ENCODE measurements at regions not wholly inside any gene's neighbourhood (a gene's known extent, or its start where the extent isn't known, plus 50 kb on each side); places are given as distances from the start of the nearest gene placed in this dataset.

DNA sequence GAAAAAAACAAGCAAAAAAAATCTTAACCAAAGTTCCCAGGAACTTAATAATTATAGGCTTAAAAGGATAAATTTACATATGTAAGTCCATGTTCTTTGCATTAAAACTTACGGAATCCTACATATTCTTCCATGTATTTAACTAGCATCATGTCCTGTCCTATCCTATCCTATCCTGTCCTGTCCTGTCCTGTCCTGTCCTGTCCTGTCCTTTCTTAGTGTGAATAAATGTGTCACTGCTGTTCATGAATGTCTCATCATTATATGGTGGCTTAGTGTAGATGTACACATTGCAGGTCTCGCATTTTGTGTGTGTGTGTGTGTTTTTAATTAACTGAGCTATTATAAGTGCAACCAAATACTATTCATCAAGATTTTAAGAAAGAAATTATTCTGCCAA is 90.0 kb downstream of the TMEM167A start (continued):
- TF ChIP-seq, protein P1, sequence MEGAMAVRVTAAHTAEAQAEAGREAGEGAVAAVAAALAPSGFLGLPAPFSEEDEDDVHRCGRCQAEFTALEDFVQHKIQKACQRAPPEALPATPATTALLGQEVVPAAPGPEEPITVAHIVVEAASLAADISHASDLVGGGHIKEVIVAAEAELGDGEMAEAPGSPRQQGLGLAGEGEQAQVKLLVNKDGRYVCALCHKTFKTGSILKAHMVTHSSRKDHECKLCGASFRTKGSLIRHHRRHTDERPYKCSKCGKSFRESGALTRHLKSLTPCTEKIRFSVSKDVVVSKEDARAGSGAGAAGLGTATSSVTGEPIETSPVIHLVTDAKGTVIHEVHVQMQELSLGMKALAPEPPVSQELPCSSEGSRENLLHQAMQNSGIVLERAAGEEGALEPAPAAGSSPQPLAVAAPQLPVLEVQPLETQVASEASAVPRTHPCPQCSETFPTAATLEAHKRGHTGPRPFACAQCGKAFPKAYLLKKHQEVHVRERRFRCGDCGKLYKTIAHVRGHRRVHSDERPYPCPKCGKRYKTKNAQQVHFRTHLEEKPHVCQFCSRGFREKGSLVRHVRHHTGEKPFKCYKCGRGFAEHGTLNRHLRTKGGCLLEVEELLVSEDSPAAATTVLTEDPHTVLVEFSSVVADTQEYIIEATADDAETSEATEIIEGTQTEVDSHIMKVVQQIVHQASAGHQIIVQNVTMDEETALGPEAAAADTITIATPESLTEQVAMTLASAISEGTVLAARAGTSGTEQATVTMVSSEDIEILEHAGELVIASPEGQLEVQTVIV (IDR thresholded peaks at IDR 0.05; ENCODE audit: borderline replicate concordance, partially characterized antibody) = no peak
- TF ChIP-seq POU2F2 (IDR thresholded peaks at IDR 0.05; ENCODE audit: borderline replicate concordance, low read depth, low read length) (no peak), SREBF2 (IDR thresholded peaks at IDR 0.05; ENCODE audit: low read length) (no peak), POLR2AphosphoS2 (IDR thresholded peaks at IDR 0.05; ENCODE audit: low read depth, low read length) (no peak), HCFC1 (IDR thresholded peaks at IDR 0.05; ENCODE audit: low read length) (no peak)
- TF ChIP-seq, protein P2, sequence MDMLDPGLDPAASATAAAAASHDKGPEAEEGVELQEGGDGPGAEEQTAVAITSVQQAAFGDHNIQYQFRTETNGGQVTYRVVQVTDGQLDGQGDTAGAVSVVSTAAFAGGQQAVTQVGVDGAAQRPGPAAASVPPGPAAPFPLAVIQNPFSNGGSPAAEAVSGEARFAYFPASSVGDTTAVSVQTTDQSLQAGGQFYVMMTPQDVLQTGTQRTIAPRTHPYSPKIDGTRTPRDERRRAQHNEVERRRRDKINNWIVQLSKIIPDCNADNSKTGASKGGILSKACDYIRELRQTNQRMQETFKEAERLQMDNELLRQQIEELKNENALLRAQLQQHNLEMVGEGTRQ (IDR thresholded peaks at IDR 0.05; ENCODE audit: borderline replicate concordance, low read depth, low read length) = no peak

DNA sequence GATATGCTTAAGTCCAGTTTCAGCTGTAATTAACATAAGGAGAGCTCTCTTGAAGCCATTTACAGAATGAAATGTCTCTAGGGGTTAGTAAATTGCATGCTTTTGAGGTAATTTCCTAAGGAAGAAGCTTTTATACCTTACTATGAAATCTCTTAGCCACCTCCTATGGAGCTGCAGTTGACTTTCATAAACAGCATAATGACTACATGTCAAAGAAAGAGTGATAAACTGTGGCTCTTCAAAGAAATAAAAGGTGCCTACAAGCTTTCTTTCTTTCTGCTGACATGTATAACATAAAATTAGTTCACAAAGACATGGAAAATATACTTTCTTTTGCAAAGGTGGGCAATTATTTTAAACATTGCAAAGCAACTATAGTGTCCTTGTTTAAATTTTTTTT is 90.8 kb downstream of the TMEM167A start:
- DNase-seq (ENCODE audit: low read depth, low spot score) (no peak), FAIRE-seq (no peak), ATAC-seq (no peak)
- Histone ChIP-seq H3K4me1 (ENCODE audit: control insufficient read depth, insufficient read depth, low read length) (no peaks in the 10 kb centered on the region), H3K9ac (ENCODE audit: control insufficient read depth, insufficient read depth, low read length) (no peak overlapping the region), H3K36me3 (ENCODE audit: control insufficient read depth in 2 of 2, insufficient read depth in 2 of 2, low read length in 1 of 2) (no peaks in the 10 kb centered on the region), H3K9me3 (replicated peaks; ENCODE audit: control insufficient read depth, insufficient read depth, low read length) (no peaks in the 10 kb centered on the region), H3K27me3 (replicated peaks in 1 of 2; ENCODE audit: control insufficient read depth in 2 of 2, insufficient read depth in 2 of 2, low read length in 1 of 2) (no peaks in the 10 kb centered on the region), H4K20me1 (ENCODE audit: control insufficient read depth, insufficient read depth) (no peaks in the 10 kb centered on the region), H3K4me3 (no peak overlapping the region), H2AFZ (ENCODE audit: control insufficient read depth, low read depth, low read length) (no peak overlapping the region), H3K4me2 (ENCODE audit: control insufficient read depth, insufficient read depth) (no peak overlapping the region), H3K79me2 (ENCODE audit: control insufficient read depth, insufficient read depth, low read length) (no peaks in the 10 kb centered on the region), H3K27ac (ENCODE audit: control insufficient read depth, insufficient read depth) (no peak overlapping the region)
- RAD21 ChIA-PET (ENCODE audit: unreplicated experiment) = interaction anchor here (0.7 kb wide), 1 partner anchor 161 kb away, joined by 4 read pairs; no protein-coding TSS in a partner anchor
- SMC1A ChIA-PET (ENCODE audit: uncharacterized antibody, unreplicated experiment) = interaction anchor here (0.8 to 0.9 kb wide), 4 partner anchors 10 to 443 kb away, joined by 3 read pairs; no protein-coding TSS in a partner anchor
- in situ Hi-C loops (cut with MboI) (no loop called here), intact Hi-C loops (cut with micrococcal nuclease; ENCODE audit: unreplicated experiment) (no loop called here)
- POLR2A ChIA-PET = interaction anchor here (1.2 kb wide), 1 partner anchor 96 kb away, joined by 6 read pairs; no protein-coding TSS in a partner anchor
- BruUV-seq (replicated peaks) = no TSS peak
- CTCF ChIA-PET = no interaction called here
- no peak for TF ChIP-seq RBBP5 (conservative IDR thresholded peaks at IDR 0.05)
- TF ChIP-seq POLR2A (IDR thresholded peaks at IDR 0.05; ENCODE audit: low read depth, low read length) = no peak
- TF ChIP-seq ESRRA (IDR thresholded peaks at IDR 0.05; ENCODE audit: low read length) = no peak
- no peak for TF ChIP-seq STAT3 (IDR thresholded peaks at IDR 0.05; ENCODE audit: low read depth, low read length)
- TF ChIP-seq, protein P3, sequence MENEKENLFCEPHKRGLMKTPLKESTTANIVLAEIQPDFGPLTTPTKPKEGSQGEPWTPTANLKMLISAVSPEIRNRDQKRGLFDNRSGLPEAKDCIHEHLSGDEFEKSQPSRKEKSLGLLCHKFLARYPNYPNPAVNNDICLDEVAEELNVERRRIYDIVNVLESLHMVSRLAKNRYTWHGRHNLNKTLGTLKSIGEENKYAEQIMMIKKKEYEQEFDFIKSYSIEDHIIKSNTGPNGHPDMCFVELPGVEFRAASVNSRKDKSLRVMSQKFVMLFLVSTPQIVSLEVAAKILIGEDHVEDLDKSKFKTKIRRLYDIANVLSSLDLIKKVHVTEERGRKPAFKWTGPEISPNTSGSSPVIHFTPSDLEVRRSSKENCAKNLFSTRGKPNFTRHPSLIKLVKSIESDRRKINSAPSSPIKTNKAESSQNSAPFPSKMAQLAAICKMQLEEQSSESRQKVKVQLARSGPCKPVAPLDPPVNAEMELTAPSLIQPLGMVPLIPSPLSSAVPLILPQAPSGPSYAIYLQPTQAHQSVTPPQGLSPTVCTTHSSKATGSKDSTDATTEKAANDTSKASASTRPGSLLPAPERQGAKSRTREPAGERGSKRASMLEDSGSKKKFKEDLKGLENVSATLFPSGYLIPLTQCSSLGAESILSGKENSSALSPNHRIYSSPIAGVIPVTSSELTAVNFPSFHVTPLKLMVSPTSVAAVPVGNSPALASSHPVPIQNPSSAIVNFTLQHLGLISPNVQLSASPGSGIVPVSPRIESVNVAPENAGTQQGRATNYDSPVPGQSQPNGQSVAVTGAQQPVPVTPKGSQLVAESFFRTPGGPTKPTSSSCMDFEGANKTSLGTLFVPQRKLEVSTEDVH (IDR thresholded peaks at IDR 0.05; ENCODE audit: low read depth, partially characterized antibody) = no peak
- TF ChIP-seq NBN (IDR thresholded peaks at IDR 0.05) = no peak
- TF ChIP-seq, protein P4, sequence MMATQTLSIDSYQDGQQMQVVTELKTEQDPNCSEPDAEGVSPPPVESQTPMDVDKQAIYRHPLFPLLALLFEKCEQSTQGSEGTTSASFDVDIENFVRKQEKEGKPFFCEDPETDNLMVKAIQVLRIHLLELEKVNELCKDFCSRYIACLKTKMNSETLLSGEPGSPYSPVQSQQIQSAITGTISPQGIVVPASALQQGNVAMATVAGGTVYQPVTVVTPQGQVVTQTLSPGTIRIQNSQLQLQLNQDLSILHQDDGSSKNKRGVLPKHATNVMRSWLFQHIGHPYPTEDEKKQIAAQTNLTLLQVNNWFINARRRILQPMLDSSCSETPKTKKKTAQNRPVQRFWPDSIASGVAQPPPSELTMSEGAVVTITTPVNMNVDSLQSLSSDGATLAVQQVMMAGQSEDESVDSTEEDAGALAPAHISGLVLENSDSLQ (IDR thresholded peaks at IDR 0.05) = no peak
- TF ChIP-seq CREM (IDR thresholded peaks at IDR 0.05; ENCODE audit: low read depth) = no peak
- TF ChIP-seq, protein P2 (IDR thresholded peaks at IDR 0.05; ENCODE audit: borderline replicate concordance, low read depth, low read length) = no peak
- no peak for TF ChIP-seq MEF2B (IDR thresholded peaks at IDR 0.05; ENCODE audit: partially characterized antibody, poor library complexity, severe bottlenecking)

All from GM12878 (cell line).